Small intestine (tissue), 7 donors: ENCODE measurements at regions not wholly inside any gene's neighbourhood (a gene's known extent, or its start where the extent isn't known, plus 50 kb on each side); places are given as distances from the start of the nearest gene placed in this dataset.

Experiments used
- DNase-seq, 2 donors: peaks; one replicate each; pipeline versions ENCODE4 v3.0.0 to v3.0.0-alpha.2; 2013
- FAIRE-seq: peaks from 2 replicates; lab custom pipeline; 2012; peaks lifted over from hg19 to GRCh38; lab: Jason Lieb, UNC
- H3K27ac ChIP-seq, 3 donors: one replicate each; pipeline ENCODE4 v1.5.1; 2013; ENCODE audit warnings: low read length in 2 of 3, mild to moderate bottlenecking in 2 of 3, control low read depth in 1 of 3, inconsistent platforms in 1 of 3, low read depth in 1 of 3, moderate library complexity in 1 of 3
- H3K27me3 ChIP-seq, 3 donors: one replicate each; pipeline ENCODE4 v1.6.1; 2013; ENCODE audit warnings: low read length in 3 of 3, inconsistent platforms in 1 of 3; ENCODE audit not compliant: control insufficient read depth in 3 of 3, insufficient read depth in 3 of 3
- H3K36me3 ChIP-seq, 3 donors: one replicate each; pipeline ENCODE4 v1.6.1; 2013; ENCODE audit warnings: low read length in 3 of 3, inconsistent platforms in 1 of 3, low read depth in 1 of 3, mild to moderate bottlenecking in 1 of 3, moderate library complexity in 1 of 3; ENCODE audit not compliant: control insufficient read depth in 3 of 3, insufficient read depth in 2 of 3
- H3K4me1 ChIP-seq, 3 donors: one replicate each; pipeline ENCODE4 v1.6.1; 2013; ENCODE audit warnings: low read length in 2 of 3, inconsistent platforms in 1 of 3, low read depth in 1 of 3, mild to moderate bottlenecking in 1 of 3, moderate library complexity in 1 of 3; ENCODE audit not compliant: control insufficient read depth in 3 of 3, insufficient read depth in 2 of 3
- H3K4me3 ChIP-seq, 3 donors: one replicate each; pipeline ENCODE4 v1.5.1; 2013; ENCODE audit warnings: low read length in 3 of 3, control low read depth in 1 of 3, inconsistent platforms in 1 of 3, low read depth in 1 of 3, mild to moderate bottlenecking in 1 of 3, moderate library complexity in 1 of 3
- H3K9me3 ChIP-seq, 2 donors: one replicate each; pipeline ENCODE4 v1.6.1; 2013; ENCODE audit warnings: low read depth in 1 of 2, low read length in 1 of 2; ENCODE audit not compliant: control insufficient read depth in 2 of 2, insufficient read depth in 1 of 2
- WGBS, 3 donors: extraction: QIAGEN DNeasy Blood & Tissue Kit; methylation state at CpG; one replicate each; pipeline ENCODE4 v1.1.7; 2013; 5-methylcytosine and 5-hydroxymethylcytosine counted together
- donor health status: healthy with polysubstance abuse.
- donor health status: control.
- donor health status: control.
- donor health status: Bipolar disorder and iron deficiency.
- donor health status: healthy.

DNA sequence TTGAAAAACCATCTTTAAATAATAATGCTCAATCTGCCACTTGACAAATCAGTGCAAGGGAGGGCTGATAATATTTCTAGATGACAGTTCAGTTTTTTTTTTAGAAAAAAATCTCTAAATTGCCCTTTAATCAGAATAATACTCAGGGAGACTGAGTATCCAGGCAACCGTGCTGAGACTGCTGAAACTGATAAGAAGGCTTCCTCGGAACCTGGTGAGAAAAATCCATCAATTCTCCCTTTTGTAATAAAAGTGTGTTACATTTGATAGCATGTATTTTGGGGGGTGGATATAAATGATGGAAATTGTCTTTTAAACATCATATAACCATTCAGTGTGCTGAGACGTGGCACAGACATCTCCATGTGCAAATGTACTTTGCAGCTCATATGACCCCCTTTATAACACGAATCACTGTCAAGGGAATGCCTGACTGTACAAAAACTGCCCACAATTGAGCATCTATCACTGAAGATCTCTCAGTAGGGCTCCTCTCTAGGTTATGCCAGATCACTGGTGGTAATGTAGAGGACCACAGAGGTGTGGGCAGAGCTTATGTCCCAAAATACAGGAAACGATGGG is 491.1 kb upstream of the ADARB2 start:
- peaks cover 0 to 2% of the 10 kb centered on the region in 2 donors for H3K9me3 ChIP-seq
- no peak overlapping the region for H3K4me3 ChIP-seq
- no peak overlapping the region for H3K27ac ChIP-seq
- no peaks in the 10 kb centered on the region for H3K4me1 ChIP-seq
- FAIRE-seq, result no peak
- DNase-seq, result no peak
- no peaks in the 10 kb centered on the region for H3K27me3 ChIP-seq
- WGBS, 3 donors, result 41 to 65% (median 45%) methylated on average over 5 of the region's 5 CpGs
- no peaks in the 10 kb centered on the region for H3K36me3 ChIP-seq

DNA sequence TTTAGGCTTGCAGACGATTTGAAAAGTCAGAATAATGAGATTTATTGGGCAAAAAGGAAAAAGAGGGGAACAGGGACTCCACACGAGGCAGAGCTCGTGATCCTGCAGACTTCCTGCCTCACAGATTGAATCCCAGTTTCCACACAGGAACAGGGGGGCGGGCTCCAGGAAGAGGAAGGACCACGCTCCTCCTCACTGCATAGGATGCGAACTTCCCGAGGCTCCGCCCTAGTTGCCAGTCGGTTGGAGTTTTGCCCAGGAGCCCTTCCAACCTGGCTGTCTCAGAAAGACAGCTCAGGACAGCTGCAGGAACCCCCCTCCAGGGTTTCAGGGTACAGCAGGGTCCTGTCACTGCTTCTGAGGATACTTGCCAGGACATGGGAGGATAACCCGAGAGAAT is 488.3 kb upstream of the ADARB2 start:
- 75 to 84% (median 76%) methylated on average over 10 of the region's 10 CpGs for WGBS, 3 donors
- H3K27ac ChIP-seq, result no peak overlapping the region
- DNase-seq, result no peak
- no peak for FAIRE-seq
- H3K36me3 ChIP-seq, result no peaks in the 10 kb centered on the region
- H3K27me3 ChIP-seq, result no peaks in the 10 kb centered on the region
- H3K9me3 ChIP-seq, result no peaks in the 10 kb centered on the region
- no peaks in the 10 kb centered on the region for H3K4me1 ChIP-seq
- H3K4me3 ChIP-seq, result no peak overlapping the region

DNA sequence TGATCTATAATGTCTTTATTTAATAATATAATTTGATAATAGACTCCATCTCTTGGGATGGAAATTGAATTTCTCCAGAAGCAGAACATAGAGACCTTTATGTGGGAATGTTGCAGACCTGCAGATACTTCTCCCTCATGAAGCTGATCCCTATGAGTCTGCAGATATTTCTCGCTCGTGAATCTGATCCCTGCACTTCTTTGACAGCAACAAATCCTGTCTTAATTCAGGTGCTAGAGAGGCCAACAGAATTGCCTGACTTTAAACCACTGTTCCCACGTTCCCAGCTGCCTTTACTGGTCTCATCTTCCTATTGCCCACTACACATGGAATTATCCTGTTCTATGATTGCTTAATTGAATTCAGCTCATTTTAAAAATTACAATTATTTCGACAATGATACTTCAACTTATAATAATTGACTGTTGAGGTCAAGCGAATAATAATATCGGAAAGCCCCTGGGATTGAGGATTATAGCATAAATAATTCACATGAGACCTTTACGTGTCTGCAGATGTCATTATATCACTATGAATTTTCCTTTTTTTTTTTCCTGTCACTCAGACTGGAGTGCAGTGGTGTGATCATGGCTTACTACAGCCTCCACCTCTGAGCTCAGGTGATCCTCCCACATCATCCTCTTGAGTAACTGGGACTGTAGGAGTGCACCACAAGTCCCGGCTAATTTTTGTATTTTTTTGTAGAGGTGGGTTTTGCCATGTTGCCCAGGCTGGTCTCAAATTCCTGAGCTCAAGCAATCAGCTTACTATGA is 486.4 kb upstream of the ADARB2 start:
- H3K4me1 ChIP-seq, result no peaks in the 10 kb centered on the region
- DNase-seq (no peak), FAIRE-seq (no peak)
- no peaks in the 10 kb centered on the region for H3K27me3 ChIP-seq
- 82 to 83% (median 83%) methylated on average over 8 of the region's 8 CpGs for WGBS, 3 donors
- no peaks in the 10 kb centered on the region for H3K36me3 ChIP-seq
- H3K4me3 ChIP-seq, result no peak overlapping the region
- no peak overlapping the region for H3K27ac ChIP-seq
- no peaks in the 10 kb centered on the region for H3K9me3 ChIP-seq

DNA sequence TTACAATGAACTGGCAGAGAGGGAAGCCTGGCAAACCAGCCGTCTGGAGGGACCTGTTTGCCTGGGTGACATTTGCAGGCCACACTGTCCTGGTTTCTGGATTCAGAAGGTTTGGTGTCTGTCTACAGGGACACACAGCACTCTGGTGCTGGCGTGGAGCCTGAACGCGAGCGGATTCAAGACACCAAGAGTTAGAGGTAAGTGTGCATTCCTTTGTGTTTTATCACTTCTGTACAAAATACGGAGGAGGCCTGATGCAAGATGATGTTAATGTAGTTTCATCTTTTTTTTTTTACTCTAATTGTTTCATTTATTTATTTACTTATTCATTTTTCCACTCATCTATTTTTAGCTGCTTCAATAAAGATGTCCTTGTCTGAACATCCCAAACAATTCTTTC is 485.3 kb upstream of the ADARB2 start:
- FAIRE-seq, result no peak
- Histone ChIP-seq H3K27me3 (no peaks in the 10 kb centered on the region), H3K36me3 (no peaks in the 10 kb centered on the region), H3K4me1 (no peaks in the 10 kb centered on the region), H3K9me3 (no peaks in the 10 kb centered on the region), H3K4me3 (no peak overlapping the region), H3K27ac (no peak overlapping the region)
- 85 to 89% (median 88%) methylated on average over 6 of the region's 6 CpGs for WGBS, 3 donors
- no peak for DNase-seq

DNA sequence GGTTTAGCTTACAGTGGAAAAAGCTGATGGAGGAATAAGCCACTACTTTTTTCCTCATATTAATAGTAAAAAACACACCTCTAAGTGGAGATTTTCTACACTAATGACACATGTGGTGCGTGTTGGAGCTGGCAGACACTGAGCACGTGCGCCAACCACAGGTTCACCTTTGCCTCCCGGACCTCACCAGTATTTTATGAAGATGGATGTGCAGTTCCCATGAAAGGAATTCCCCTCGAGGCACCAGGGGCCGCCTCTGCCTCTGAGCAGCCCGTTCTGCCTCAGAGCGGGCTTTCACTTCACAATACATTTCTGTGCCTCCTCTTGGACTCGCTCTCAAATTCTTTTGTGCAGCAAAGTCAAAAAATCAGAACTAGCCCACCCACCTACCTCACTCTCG is 477.5 kb upstream of the ADARB2 start:
- FAIRE-seq, result no peak
- Histone ChIP-seq H3K27me3 (peaks cover 0 to 9% (median 0%) of the 10 kb centered on the region in 3 donors), H3K9me3 (no peaks in the 10 kb centered on the region), H3K4me1 (no peaks in the 10 kb centered on the region), H3K27ac (no peak overlapping the region), H3K36me3 (no peaks in the 10 kb centered on the region), H3K4me3 (no peak overlapping the region)
- no peak for DNase-seq
- WGBS, 3 donors, result 61 to 62% (median 62%) methylated on average over 10 of the region's 10 CpGs

DNA sequence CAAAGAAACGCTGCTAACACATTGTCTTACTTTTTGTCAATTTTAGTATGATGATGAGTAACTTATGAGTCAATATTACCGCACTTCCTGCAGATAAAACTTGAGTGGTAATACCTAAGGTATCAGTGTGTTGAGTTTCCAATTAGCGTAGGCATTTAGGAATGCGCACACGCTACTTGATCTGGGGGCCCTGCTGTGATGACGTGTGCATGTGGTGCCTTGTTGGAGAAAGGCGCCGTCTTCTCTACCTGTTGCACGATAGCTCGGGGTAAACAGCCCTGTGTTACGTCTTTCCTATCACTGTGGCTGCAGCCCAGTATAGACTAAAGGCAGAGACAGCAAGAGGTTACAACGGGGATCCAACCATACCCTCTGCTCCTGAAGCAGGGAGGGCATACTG is 476.8 kb upstream of the ADARB2 start:
- H3K4me1 ChIP-seq, result no peaks in the 10 kb centered on the region
- DNase-seq (no peak), FAIRE-seq (no peak)
- no peaks in the 10 kb centered on the region for H3K9me3 ChIP-seq
- H3K36me3 ChIP-seq, result no peaks in the 10 kb centered on the region
- H3K27ac ChIP-seq, result no peak overlapping the region
- H3K4me3 ChIP-seq, result no peak overlapping the region
- whole genome bisulfite sequencing, 3 donors, result 79 to 88% (median 86%) methylated on average over 12 of the region's 12 CpGs
- peaks cover 0 to 9% (median 0%) of the 10 kb centered on the region in 3 donors for H3K27me3 ChIP-seq

DNA sequence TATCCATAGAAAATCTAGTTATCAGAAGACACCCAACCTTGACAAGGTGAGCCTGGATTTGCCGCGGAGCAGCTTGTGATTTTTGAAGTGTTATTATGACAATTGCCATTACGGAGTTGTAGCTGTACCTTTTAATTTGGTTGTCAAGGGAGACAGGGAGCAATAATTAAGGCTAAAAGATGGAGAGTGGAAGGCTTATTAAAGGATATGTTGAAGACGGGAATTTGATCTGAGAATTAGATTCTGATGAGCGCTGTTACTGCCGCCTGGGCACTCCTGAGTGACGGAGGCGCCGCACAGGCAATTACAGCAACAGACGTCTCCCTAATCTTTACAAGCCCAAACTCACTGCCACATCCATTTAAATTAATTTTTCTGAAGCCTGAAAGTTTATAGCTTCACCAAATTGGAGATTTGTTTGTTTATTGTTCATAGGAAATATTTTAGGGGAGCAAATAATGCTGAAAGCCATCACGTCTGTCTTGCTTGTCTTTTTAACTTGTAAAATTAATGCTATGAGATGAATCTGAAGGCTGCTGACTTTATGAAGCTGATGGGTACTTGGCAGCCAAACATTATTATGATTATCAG is 475.0 kb upstream of the ADARB2 start:
- FAIRE-seq (no peak), DNase-seq (no peak)
- Histone ChIP-seq H3K27ac (no peak overlapping the region), H3K4me3 (no peak overlapping the region), H3K27me3 (peaks cover 0 to 9% (median 0%) of the 10 kb centered on the region in 3 donors), H3K4me1 (no peaks in the 10 kb centered on the region), H3K36me3 (no peaks in the 10 kb centered on the region), H3K9me3 (no peaks in the 10 kb centered on the region)
- WGBS, 3 donors, result 23 to 60% (median 41%) methylated on average over 11 of the region's 11 CpGs

DNA sequence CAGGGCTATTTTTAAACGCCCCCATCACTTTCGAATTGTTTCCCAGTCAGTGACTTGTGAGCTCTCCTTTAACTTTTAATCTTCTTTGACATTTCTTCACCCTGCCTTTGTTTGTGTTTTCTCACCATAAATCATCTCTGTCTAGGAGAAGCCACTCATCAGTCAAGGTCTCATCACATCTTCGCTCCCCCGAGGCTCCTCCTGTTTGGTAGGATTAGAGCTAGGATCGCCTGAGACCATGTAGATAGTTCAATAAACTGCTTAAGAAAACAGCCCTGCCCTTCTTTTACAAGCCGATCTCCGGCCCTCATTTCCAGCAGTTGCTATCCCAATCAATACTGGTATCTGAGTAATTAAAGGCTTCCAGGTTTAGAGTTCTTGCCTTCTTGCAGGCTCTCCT is 472.8 kb upstream of the ADARB2 start:
- Histone ChIP-seq H3K27ac (no peak overlapping the region), H3K36me3 (no peaks in the 10 kb centered on the region), H3K4me3 (no peak overlapping the region), H3K27me3 (peaks cover 0 to 9% (median 0%) of the 10 kb centered on the region in 3 donors), H3K4me1 (no peaks in the 10 kb centered on the region), H3K9me3 (no peaks in the 10 kb centered on the region)
- FAIRE-seq (no peak), DNase-seq (no peak)
- 10 to 39% (median 22%) methylated on average over 7 of the region's 7 CpGs for WGBS, 3 donors
